RWPE1 (cell line): ENCODE measurements at regions not wholly inside any gene's neighbourhood (a gene's known extent, or its start where the extent isn't known, plus 50 kb on each side); places are given as distances from the start of the nearest gene placed in this dataset.

Source experiments
- CTCF ChIA-PET: fragments of 350-600 bp; sonication (Branson Sonifier 250); formaldehyde crosslinking; extraction: SDS; loops from one replicate; lab custom pipeline; 2021; lab: Yijun Ruan, JAX
- POLR2A ChIA-PET: fragments of 400-600 bp; formaldehyde crosslinking; extraction: SDS; loops from one replicate; lab custom pipeline; 2020; ENCODE audit warnings: antibody characterized with exemption; ENCODE audit not compliant: low non-redundant PET; lab: Yijun Ruan, JAX
- DNase-seq: peaks from one replicate; pipeline ENCODE4 v3.0.0; 2012; ENCODE audit warnings: low spot score
- H3K27ac ChIP-seq: fragments of 450-650 bp; 2 replicates; pipeline ENCODE4 v1.5.1; 2017
- TF ChIP-seq, protein P1 (sequence below): fragments of 450-650 bp; conservative IDR thresholded peaks from 2 replicates; pipeline ENCODE4 v1.5.1; 2017; ENCODE audit warnings: low read depth, mild to moderate bottlenecking

DNA sequence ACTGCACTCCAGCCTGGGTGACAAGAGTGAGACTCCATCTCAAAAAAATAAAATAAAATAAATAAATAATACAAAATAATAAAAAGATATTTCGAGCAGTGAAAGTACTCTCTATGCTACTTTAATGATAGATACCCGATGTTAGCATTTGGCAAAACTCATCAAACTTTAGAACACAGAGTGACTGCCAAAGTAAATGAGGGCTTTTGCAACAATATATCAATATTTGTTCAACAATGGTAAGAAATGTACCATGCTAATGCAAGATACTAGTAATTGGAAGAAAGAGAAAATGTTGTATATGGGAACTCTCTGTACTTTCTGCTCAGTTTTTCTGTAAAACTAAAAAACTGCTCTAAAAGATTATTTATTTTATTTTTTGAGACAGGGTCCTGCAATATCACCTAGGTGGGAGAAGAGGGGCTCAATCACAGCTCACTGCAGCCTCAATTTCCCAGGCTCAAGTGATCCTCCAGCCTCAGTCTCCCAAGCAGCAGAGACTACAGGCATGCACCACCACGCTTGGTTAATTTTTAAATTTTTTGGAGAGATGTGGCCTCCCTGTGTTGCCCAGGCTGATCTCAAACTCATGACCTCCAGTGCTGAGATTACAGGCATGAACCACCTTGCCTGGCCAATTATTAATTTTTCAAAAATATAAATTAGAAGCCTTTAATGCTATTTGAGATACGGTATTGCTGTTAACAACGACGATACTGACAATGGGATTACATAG is 650.5 kb upstream of the NR2F2 start:
- ChIA-PET POLR2A (no interaction called here), CTCF (interaction anchor here (0.7 kb wide), 1 partner anchor 12 kb away, joined by 3 read pairs; no protein-coding TSS in a partner anchor)
- no peak for DNase-seq
- H3K27ac ChIP-seq = no peak overlapping the region
- TF ChIP-seq, protein P1, sequence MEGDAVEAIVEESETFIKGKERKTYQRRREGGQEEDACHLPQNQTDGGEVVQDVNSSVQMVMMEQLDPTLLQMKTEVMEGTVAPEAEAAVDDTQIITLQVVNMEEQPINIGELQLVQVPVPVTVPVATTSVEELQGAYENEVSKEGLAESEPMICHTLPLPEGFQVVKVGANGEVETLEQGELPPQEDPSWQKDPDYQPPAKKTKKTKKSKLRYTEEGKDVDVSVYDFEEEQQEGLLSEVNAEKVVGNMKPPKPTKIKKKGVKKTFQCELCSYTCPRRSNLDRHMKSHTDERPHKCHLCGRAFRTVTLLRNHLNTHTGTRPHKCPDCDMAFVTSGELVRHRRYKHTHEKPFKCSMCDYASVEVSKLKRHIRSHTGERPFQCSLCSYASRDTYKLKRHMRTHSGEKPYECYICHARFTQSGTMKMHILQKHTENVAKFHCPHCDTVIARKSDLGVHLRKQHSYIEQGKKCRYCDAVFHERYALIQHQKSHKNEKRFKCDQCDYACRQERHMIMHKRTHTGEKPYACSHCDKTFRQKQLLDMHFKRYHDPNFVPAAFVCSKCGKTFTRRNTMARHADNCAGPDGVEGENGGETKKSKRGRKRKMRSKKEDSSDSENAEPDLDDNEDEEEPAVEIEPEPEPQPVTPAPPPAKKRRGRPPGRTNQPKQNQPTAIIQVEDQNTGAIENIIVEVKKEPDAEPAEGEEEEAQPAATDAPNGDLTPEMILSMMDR = no peak

- DNase-seq = no peak
- POLR2A ChIA-PET = no interaction called here
- no peak overlapping the region for H3K27ac ChIP-seq
- TF ChIP-seq, protein P1 = no peak
- CTCF ChIA-PET = no interaction called here
Measured at GRCh38 chr15:95680728-95681127, 649.8 kb upstream of the NR2F2 start.

DNA sequence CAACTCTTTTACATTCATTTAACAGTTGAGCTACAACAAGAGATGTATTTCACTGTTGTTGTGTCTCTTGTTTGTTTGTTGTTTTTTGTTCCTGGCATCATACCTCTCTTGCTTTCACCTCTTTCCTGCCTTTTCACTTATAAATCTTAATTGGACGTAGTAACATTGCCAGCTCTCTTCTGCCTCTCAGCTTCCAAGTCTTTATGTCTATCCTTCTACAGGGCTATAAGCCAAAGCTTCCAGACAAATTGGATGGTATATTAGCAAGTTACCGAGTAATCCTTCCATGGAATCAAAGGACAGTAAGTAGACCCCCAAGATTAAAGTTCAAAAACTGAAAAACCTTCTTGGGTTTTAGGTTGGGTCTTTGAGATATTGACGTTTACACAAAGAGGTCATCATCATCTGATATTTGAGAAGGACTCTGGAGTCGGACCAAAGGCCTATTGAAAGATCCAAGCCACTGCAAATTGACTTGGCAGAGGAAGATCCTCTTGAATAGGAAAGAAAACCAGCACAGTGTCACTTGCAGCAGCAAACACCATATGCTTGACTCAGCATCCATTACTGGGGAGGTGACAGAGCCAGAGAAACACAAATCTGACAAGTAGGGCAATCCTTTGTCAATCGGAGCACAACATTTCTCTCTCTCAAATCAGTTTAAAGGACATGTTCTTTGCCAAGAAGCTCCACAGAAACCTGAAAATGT is 648.5 kb upstream of the NR2F2 start:
- DNase-seq = no peak
- ChIA-PET CTCF (no interaction called here), POLR2A (no interaction called here)
- no peak overlapping the region for H3K27ac ChIP-seq
- TF ChIP-seq, protein P1 = no peak

GRCh38 chr15:95684126-95684525 is 646.4 kb upstream of the NR2F2 start:
- CTCF ChIA-PET = interaction anchor here (0.6 kb wide), 1 partner anchor 382 kb away, joined by 3 read pairs; no protein-coding TSS in a partner anchor
- H3K27ac ChIP-seq = no peak overlapping the region
- no peak for DNase-seq
- POLR2A ChIA-PET = no interaction called here
- TF ChIP-seq, protein P1 = no peak

- ChIA-PET POLR2A (no interaction called here), CTCF (interaction anchor here (0.6 kb wide), 2 partner anchors 365 to 382 kb away, joined by 3 read pairs; no protein-coding TSS in a partner anchor)
- H3K27ac ChIP-seq = no peak overlapping the region
- peak; percentile 83 for DNase-seq
- TF ChIP-seq, protein P1 = no peak
Measured at GRCh38 chr15:95684693-95685115, 645.8 kb upstream of the NR2F2 start.

- DNase-seq = no peak
- POLR2A ChIA-PET = no interaction called here
Measured at GRCh38 chr15:95687061-95687460, 643.4 kb upstream of the NR2F2 start.

More at GRCh38 chr15:95687061-95687460, 643.4 kb upstream of the NR2F2 start:
- CTCF ChIA-PET = interaction anchor here (0.6 kb wide), 1 partner anchor 129 kb away, joined by 6 read pairs; no protein-coding TSS in a partner anchor
- H3K27ac ChIP-seq = no peak overlapping the region
- TF ChIP-seq, protein P1 = no peak
